ENCODE measurements at regions not wholly inside any gene's neighbourhood (a gene's known extent, or its start where the extent isn't known, plus 50 kb on each side); places are given as distances from the start of the nearest gene placed in this dataset.

DNA sequence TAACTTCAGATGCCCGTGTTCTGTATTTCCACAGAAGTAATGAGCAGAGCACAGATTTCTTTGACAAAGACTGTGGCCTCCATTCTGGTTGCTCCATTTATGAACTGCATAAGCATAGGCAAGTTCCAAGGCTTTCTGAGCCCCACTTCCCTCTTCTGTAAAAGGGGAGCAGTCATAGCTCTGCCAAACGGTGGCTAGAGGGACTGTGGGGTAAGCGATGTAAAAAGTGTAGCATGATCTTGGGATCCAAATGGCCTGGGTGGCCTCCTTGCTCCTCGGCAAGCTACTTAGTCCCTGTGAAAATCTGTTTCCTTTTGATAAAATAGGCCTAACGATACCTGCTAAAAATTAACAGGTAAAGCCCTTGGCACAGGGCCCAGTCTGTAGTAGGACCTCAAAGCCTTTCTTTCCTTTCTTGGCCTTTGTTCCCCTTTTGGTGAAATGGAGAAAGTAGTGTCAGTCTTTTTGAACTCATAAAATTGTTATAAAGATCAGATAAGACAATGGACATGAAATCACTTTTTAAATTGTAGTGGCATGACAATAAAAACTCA is 646.6 kb downstream of the ACTL7B start:
- TF ChIP-seq, protein P1, sequence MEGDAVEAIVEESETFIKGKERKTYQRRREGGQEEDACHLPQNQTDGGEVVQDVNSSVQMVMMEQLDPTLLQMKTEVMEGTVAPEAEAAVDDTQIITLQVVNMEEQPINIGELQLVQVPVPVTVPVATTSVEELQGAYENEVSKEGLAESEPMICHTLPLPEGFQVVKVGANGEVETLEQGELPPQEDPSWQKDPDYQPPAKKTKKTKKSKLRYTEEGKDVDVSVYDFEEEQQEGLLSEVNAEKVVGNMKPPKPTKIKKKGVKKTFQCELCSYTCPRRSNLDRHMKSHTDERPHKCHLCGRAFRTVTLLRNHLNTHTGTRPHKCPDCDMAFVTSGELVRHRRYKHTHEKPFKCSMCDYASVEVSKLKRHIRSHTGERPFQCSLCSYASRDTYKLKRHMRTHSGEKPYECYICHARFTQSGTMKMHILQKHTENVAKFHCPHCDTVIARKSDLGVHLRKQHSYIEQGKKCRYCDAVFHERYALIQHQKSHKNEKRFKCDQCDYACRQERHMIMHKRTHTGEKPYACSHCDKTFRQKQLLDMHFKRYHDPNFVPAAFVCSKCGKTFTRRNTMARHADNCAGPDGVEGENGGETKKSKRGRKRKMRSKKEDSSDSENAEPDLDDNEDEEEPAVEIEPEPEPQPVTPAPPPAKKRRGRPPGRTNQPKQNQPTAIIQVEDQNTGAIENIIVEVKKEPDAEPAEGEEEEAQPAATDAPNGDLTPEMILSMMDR (conservative IDR thresholded peaks at IDR 0.05; ENCODE audit: low read depth, low read length), result no peak
- TF ChIP-seq EZH2 (IDR thresholded peaks at IDR 0.05; ENCODE audit: low read length, unreplicated experiment) (no peak), EZH2phosphoT487 (IDR thresholded peaks at IDR 0.05; ENCODE audit: borderline replicate concordance, low read length) (no peak)
